HG02943 (cell line): ENCODE measurements at regions not wholly inside any gene's neighbourhood (a gene's known extent, or its start where the extent isn't known, plus 50 kb on each side); places are given as distances from the start of the nearest gene placed in this dataset.

Experiments used
- ATAC-seq: cut with Tn5 transposase; IDR thresholded peaks from one replicate; pipeline ENCODE4 v1.9.1; 2021; ENCODE audit warnings: mild to moderate bottlenecking, low read depth, moderate library complexity; ENCODE audit not compliant: unreplicated experiment

DNA sequence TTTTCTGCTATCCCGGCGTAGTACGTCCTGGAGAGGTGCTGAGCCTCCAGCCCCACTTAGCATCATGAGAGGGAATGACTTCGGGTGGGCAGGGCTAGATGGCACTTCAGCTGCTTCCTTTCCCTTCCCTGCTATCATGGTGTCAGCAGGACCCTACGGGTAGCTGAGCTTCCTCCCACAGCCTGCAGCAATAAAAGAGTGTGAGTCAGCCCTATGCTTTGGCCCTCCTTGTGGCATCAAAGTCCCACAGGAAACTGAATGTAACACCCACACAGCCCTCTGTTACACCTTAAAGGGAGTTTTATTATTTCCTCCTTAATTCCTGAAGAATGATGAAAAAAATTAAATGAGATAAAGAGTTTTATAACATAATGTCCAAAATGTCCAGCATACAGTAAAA is 458.1 kb downstream of the RPS24 start:
- no peak for ATAC-seq

DNA sequence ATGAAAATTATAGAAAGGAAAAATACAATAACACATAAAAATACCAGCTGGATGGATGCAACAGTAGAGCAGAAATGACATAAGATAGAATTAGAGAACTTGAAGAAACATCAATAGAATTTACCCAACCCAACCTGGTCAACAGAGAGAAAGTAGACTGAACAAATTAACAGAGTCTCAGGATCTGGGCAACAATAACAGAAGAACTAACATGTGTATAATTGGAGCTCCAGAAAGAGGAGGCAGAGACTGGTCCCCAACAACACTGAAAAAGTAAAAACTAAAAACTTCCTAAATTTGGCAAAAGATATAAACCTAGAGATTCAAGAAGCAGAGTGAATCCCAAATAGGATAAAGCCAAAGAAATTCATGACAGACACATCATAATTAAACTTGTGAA is 458.8 kb downstream of the RPS24 start:
- ATAC-seq = no peak

- ATAC-seq = no peak
These were observed 460.5 kb downstream of the RPS24 start for GRCh38 chr10:78494179-78494578.

DNA sequence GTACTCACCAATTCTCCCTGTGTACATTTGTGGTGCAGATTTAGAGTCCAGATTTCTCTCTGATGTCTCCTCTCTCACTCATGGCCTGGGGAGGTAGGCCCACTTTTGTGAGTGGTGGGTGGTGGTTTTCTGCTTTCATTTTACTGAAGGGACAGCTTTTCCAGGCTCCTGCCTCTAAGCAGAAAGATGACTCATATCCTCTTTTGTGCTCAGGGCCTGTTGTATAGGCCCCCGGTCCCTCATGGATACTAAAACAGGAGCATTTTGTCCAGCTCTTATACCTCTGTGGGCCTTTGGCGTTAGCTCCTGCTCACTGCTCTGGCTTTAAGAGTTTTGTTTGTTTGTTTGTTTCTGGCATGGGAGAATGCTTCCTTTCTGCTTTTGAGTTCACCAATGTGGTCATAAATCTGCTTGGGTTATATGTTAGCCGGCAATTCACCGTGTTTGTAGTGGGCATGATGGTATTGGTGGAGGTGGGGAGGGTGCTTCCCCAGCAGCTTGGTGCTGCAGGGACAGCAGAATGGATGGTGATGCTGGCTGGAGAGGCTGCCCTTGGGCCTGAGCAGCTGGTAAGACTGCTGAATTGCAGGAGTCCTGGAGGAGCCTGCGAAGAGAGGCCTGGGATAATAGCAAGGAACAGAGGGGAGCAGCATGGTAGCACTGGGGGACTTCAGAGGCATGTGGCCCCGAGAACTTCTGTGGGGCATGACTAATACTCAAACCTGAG is 468.7 kb downstream of the RPS24 start:
- ATAC-seq = no peak

DNA sequence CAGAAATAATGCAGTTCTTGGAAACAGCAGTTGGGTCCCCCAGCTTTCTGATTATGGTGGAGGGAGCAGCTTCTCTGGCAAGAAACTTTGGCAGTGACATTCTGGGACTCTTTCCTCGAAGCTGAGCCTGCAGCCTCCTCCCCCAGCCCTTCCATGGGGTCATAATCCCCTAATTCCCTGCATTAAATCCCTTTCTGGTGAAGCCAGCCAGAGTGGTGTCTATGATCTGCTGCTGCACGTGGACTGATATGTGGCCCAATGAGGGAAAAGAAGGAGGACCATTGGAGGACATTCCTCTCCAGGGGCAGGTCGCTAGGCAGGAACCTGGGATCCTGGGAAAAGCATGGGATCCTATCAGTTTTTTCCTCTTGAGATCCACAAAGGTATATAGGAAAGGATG is 470.5 kb downstream of the RPS24 start:
- ATAC-seq = no peak

GRCh38 chr10:78505657-78506056 is 472.0 kb downstream of the RPS24 start:
- no peak for ATAC-seq

DNA sequence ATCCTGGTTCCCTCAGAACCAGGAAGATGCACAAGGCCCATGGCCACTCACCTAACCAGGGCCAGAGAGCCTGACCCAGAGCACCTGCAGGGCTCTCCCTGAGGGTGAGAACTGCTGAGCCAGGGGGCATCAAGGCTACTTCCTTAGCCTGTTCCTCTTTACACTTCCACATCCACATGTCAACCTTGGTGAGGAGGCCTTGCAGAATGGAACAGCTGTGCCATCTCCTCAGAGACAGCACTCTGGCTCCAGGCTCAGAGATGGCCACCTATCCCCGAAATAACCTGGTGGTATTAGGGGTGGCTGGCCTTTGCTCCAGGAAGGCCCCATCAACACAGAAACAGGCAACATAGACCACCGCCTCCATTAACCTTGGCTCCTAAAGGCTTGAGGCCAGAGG is 473.0 kb downstream of the RPS24 start:
- no peak for ATAC-seq

DNA sequence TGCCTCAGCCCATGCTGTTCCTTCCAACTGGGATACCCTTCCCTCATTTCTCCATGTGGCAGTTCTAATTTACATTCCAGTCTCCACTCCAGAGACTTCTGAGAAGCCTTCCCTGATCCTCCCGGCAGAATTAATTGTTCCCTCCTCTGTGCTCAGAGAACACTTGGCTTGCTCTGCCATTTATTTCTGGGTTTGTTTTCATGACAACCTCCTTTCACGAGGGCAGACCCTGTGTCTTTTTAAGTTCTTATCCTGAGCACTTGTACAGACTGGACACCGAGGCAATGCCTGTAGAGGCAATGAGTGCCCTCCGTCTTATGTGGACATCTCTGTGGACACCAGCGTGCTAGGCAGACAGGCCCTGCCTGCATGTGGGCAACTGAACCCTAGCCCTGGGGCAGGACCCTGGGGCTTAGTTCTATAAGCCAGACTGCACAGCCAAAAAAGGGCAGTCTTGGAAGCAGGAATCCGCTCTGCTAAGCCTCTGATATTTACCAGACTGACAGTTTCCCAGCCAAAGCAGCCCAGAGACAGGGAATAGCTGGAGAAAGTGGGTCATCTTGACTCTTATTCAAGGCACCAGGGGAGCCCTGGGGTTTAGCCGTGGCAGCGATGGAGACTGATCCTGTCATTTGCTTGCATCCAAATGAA is 474.0 kb downstream of the RPS24 start:
- ATAC-seq = no peak

DNA sequence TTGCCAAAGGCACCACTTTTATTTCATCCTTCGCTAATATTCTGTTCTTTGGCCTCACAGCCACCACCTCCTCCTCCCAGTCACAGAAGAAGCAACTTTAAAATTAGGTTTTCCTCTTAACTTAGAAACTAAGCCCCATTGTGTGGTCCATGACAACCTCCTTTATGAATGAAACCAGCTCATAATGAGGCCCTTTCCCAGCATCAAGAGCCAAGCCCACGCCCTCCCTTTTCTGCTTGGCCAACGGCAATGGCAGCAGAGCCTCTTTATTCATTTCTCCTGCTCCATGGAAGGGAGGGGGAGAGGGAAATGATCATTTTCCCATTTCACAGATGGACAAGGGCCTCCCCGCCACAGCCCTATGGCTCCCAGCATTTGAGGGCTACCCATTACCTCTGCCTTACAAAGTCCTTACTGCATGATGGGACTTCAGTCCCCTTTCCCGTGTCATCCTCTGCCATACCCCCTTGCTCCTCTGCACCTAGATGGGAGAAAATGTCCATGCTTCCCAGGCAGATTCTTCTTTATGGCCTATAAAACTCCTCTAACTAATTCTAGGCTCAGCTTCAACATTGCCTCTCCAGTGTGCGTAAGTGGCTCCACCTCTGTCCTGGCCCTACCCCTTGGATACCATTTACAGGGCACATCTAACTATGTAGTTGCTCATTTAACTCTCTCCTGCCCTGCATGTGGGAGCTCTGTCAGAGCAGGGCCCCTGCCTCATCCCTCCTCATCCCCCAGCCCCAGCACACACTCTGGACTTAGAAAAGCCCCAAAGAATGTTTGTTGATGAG is 475.5 kb downstream of the RPS24 start:
- no peak for ATAC-seq

DNA sequence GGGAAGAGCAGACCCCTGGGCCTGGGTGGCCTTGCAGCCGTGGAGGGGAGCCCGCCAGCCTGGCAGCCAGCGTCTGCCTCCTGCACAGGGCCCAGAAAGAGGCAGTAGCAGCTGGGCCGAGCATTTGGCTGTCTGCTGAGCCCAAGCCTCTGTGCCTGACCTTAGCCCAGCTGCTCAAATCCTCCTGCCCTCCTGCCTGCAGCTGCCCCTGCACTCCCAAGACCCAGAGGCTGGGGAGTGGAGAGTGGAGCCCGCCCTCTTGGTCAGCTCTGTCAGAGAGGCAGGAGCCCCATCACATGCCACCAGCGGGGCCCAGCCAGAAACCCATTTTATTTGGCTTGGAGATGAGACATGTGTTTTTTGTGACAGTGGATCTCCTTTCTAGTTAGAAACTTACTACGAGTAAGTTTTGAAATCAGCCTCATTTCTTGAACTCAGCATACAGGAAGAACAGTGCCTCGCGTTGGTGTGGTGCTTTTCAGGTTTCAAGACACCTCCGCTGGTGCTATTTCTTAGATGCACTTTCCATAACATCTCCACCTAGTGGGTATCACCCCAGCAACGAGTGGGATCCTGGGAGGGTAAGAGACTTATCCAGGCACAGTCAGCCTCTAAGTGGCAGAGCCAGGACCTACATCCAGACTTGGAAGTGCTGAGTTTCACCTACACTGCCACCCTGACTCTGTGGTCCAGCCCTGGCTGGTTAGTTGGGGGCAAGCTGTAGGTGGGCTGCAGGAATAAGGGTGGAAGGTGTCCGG is 477.1 kb downstream of the RPS24 start:
- no peak for ATAC-seq

DNA sequence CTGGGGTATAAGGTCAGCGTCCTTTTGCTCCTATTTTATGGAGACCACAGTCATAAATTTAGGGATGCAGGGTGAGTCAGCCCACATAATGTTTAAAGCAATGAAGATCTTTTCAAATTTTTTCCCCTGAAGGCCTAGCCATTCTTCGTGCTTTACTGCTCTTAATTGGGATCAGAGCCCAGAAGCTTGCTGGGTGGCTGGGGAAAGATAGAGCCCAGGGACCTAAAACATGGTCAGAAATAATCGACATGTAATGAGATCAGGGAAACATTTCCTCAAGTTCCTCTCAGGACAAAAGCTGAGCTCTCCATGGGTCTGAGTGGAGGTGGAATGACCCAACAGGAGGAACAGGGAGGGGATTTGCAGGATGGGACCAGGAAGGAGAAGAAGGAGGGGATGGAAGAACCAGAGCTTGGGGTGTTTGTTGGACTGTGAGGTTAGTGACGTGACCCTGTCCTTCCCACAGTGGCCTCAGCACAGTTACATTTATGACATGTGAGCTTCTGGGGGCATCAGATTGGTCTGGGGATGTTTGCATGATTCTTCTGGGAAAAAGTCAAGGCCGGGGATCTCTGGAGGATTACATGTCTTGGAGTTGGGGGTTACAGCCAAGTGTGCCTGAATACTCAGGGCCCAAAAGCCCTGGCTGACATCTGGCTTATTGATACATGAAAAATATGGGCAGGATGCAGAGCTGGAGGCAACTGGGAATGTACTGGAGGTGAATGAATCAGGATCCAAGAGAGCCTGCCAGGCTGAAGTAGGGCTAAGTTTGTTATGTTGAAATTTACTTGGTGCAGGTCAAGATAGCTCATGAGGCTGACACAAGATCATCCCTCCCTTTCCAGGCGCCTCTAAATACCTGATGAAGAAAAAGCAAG is 477.9 kb downstream of the RPS24 start:
- no peak for ATAC-seq

DNA sequence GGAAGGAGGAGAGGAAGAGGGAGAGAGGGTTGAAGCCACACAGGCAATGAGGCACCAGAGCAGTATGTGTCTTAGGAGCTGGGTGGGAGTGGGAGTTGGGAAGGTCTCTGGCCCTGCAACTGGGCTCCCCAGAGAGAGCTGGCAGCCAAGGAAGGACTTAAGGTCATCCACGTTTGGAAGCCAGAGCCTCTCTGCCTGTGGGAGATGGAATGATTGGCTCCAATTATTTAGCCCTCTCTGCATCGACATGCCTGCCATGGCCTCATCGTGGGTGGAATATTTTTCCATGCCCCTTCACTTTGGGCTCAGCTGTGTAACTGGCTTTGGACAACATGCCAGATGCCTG is 478.5 kb downstream of the RPS24 start:
- no peak for ATAC-seq

DNA sequence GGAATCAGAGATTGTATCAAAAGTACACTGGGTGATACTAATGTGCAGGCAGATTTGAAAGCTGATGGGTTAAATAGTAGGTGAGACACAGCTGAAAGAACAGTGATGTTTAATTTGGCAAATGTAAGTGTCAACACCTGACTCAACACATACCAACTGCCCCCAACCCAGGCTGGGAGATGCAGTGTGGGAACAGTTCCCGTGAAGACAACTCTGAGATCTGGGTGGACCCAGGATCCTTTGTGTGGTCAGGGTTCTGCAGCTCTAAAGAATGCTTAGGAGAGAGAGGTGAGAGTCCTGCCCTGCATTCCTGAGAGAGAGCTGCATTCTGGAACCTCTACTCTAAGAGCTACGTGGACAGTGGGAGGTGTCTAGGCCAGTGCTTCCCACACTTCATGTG is 479.7 kb downstream of the RPS24 start:
- no peak for ATAC-seq

GRCh38 chr10:78513986-78514385 is 480.3 kb downstream of the RPS24 start:
- no peak for ATAC-seq

- no peak for ATAC-seq
These were observed 480.8 kb downstream of the RPS24 start for GRCh38 chr10:78514459-78514858.

- no peak for ATAC-seq
These were observed 481.6 kb downstream of the RPS24 start for GRCh38 chr10:78515038-78515872.

GRCh38 chr10:78515873-78516153 is 482.1 kb downstream of the RPS24 start:
- ATAC-seq = no peak

GRCh38 chr10:78516236-78516635 is 482.6 kb downstream of the RPS24 start:
- ATAC-seq = no peak

GRCh38 chr10:78516756-78517155 is 483.1 kb downstream of the RPS24 start:
- ATAC-seq = no peak
